BJ (cell line): ENCODE measurements at regions not wholly inside any gene's neighbourhood (a gene's known extent, or its start where the extent isn't known, plus 50 kb on each side); places are given as distances from the start of the nearest gene placed in this dataset.

Experiments
- CTCF ChIA-PET: fragments of 350-600 bp; formaldehyde crosslinking; extraction: SDS; loops from one replicate; lab custom pipeline; 2021; ENCODE audit warnings: antibody characterized with exemption, inconsistent platforms; lab: Yijun Ruan, JAX
- POLR2A ChIA-PET: fragments of 300-600 bp; sonication (Branson Sonifier 250); formaldehyde crosslinking; extraction: SDS; loops from one replicate; lab custom pipeline; 2021; ENCODE audit warnings: antibody characterized with exemption; lab: Charles Lee
- DNase-seq: peaks from one replicate; pipeline ENCODE4 v3.0.0-alpha.2; 2011; ENCODE audit warnings: low read depth
- H3K27me3 ChIP-seq: 2 replicates; pipeline ENCODE4 v1.6.0; 2011; ENCODE audit warnings: low read length; ENCODE audit not compliant: control insufficient read depth, insufficient read depth
- H3K36me3 ChIP-seq: 2 replicates; pipeline ENCODE4 v1.5.1; 2011; ENCODE audit warnings: low read length; ENCODE audit not compliant: control insufficient read depth, insufficient read depth
- H3K4me3 ChIP-seq: 2 replicates; pipeline ENCODE4 v1.5.1; 2011; ENCODE audit warnings: low read depth, mild to moderate bottlenecking, control low read depth, low read length
- TF ChIP-seq, protein P1 (sequence below): IDR thresholded peaks from 2 replicates; pipeline ENCODE4 v1.5.1; 2011; ENCODE audit warnings: low read depth, mild to moderate bottlenecking, control low read depth, inconsistent platforms, low read length, moderate library complexity; ENCODE audit not compliant: insufficient read depth

DNA sequence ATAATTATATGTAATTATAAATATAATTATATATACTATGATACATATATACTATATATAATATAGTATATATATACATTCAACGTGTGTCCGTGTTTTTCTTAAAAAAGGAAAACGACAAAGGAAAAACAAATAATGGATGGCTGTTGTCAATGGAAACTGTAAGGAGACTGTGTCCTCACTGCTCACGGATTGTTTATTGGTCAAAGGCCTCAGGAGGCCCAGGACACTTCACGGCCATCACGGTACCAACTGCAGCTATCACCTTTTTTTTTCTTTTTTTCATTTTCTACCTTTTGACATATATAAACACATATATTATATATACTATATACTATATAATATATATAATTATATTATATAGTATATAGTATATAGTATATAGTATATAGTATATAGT is 113.4 kb downstream of the SPTSSA start:
- CTCF ChIA-PET: no interaction called here
- TF ChIP-seq, protein P1, sequence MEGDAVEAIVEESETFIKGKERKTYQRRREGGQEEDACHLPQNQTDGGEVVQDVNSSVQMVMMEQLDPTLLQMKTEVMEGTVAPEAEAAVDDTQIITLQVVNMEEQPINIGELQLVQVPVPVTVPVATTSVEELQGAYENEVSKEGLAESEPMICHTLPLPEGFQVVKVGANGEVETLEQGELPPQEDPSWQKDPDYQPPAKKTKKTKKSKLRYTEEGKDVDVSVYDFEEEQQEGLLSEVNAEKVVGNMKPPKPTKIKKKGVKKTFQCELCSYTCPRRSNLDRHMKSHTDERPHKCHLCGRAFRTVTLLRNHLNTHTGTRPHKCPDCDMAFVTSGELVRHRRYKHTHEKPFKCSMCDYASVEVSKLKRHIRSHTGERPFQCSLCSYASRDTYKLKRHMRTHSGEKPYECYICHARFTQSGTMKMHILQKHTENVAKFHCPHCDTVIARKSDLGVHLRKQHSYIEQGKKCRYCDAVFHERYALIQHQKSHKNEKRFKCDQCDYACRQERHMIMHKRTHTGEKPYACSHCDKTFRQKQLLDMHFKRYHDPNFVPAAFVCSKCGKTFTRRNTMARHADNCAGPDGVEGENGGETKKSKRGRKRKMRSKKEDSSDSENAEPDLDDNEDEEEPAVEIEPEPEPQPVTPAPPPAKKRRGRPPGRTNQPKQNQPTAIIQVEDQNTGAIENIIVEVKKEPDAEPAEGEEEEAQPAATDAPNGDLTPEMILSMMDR: no peak
- no peak overlapping the region for H3K4me3 ChIP-seq

DNA sequence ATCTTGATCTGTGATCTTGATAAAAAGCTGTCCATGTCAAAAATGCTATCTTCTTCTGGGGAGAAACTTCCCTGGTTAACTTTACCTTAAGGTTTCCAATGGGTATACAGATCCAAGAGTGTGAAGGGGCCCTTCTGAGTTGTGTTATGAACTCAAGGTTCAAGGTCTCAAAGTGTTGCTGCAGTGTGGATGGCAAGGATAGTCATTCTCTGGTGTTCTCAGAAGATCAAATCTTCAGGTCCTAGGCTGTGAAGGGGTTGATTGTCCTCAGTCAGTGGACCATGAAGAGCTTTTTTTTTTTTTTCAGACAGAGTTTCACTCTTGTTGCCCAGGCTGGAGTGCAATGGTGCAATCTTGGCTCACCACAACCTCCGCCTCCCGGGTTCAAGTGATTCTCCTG is 114.4 kb downstream of the SPTSSA start:
- TF ChIP-seq, protein P1: no peak
- no peaks in the 10 kb centered on the region for H3K36me3 ChIP-seq
- POLR2A ChIA-PET: no interaction called here
- no peaks in the 10 kb centered on the region for H3K27me3 ChIP-seq
- CTCF ChIA-PET: interaction anchor here (1.1 kb wide), 1 partner anchor 17 kb away, joined by 4 read pairs; no protein-coding TSS in a partner anchor
- DNase-seq: no peak
- no peak overlapping the region for H3K4me3 ChIP-seq

More for the DNA sequence above, 113.4 kb downstream of the SPTSSA start:
- H3K36me3 ChIP-seq: no peaks in the 10 kb centered on the region
- H3K27me3 ChIP-seq: no peaks in the 10 kb centered on the region
- POLR2A ChIA-PET: no interaction called here
- no peak for DNase-seq

DNA sequence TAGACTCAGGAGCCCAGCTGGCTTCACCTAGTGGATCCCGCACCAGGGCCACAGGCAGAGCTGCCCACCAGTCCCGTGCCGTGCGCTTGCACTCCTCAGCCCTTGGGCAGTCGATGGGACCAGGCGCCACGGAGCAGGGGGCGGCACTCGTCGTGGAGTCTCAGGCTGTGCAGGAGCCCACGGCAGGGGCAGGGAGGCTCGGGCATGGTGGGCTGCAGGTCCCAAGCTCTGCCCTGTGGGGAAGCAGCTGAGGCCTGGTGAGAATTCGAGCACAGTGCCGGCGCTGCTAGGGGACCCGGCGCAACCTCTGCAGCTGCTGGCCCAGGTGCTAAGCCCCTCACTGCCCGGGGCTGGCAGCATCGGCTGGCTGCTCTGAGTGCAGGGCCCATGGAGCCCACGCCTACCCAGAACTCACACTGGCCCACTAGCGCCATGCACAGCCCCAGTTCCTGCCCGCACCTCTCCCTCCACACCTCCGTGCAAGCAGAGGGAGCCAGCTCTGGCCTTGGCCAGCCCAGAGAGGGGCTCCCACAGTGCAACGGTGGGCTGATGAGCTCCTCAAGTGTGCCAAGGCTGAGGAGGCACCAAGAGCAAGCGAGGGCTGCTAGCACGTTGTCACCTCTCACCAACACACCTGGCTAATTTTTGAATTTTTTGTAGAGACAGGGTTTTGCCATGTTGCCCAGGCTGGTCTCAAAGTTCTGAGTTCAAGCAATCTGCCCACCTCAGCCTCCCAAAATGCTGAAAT is 116.1 kb downstream of the SPTSSA start:
- no peak for DNase-seq
- TF ChIP-seq, protein P1: no peak
- ChIA-PET POLR2A (no interaction called here), CTCF (interaction anchor here (1.2 to 1.9 kb wide), 4 partner anchors 14 to 23 kb away, joined by 5 to 8 read pairs (median 7); no protein-coding TSS in a partner anchor)
- no peak overlapping the region for H3K4me3 ChIP-seq
- no peaks in the 10 kb centered on the region for H3K27me3 ChIP-seq
- no peaks in the 10 kb centered on the region for H3K36me3 ChIP-seq

DNA sequence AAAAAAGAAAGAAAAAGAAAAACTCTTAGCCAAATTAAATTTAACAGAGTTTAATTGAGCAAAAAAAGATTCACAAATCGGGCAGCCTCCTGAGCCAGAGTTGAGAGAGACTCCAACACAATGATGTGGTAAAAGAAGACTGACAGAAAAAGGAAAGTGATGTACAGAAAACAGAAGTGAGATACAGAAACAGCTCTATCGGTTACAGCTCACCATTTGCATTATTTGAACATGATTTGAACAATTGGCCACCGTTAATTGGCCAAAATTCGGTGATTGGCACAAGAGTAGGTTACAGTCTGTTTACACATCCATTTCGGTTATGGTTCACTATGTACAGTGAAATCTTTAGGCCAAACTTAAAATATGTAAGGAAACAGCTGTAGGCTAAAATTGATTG is 117.7 kb downstream of the SPTSSA start:
- Histone ChIP-seq H3K4me3 (no peak overlapping the region), H3K36me3 (no peaks in the 10 kb centered on the region), H3K27me3 (no peaks in the 10 kb centered on the region)
- POLR2A ChIA-PET: no interaction called here
- CTCF ChIA-PET: interaction anchor here (1.9 kb wide), 2 partner anchors 16 to 21 kb away, joined by 7 to 8 read pairs; no protein-coding TSS in a partner anchor
- TF ChIP-seq, protein P1: no peak
- no peak for DNase-seq

DNA sequence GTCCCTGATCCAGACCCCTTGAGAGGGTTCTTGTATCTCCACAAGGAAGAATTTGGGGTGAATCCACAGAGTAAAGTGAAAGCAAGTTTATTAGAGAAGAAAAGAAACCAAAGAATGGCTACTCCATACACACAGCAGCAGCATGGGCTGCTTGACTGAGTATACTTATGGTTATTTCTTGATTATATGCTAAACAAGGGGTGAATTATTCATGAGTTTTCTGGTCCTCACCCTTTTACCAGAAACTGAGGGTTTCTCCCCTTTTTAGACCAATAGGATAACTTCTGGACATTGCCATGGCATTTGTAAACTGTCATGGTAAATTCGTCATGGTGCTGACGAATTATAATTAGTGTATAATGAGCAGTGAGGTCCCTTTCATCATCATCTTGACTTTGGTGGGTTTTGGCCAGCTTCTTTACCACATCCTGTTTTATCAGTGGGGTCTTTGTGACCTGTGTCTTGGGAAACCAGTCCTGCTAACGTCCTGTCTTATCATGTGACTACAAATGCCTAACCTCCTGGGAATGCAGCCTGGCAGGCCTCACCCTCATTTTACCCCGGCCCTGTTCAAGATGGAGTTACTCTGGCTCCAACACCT is 121.9 kb downstream of the SPTSSA start:
- Histone ChIP-seq H3K4me3 (no peak overlapping the region), H3K27me3 (no peaks in the 10 kb centered on the region), H3K36me3 (no peaks in the 10 kb centered on the region)
- no peak for DNase-seq
- POLR2A ChIA-PET: no interaction called here
- CTCF ChIA-PET: no interaction called here
- TF ChIP-seq, protein P1: no peak
